ENCODE measurements at regions not wholly inside any gene's neighbourhood (a gene's known extent, or its start where the extent isn't known, plus 50 kb on each side); places are given as distances from the start of the nearest gene placed in this dataset.

GRCh38 chr6:108739496-108740330 is 108.5 kb upstream of the ARMC2 start:
- TF ChIP-seq CTCF (IDR thresholded peaks at IDR 0.05): no peak

DNA sequence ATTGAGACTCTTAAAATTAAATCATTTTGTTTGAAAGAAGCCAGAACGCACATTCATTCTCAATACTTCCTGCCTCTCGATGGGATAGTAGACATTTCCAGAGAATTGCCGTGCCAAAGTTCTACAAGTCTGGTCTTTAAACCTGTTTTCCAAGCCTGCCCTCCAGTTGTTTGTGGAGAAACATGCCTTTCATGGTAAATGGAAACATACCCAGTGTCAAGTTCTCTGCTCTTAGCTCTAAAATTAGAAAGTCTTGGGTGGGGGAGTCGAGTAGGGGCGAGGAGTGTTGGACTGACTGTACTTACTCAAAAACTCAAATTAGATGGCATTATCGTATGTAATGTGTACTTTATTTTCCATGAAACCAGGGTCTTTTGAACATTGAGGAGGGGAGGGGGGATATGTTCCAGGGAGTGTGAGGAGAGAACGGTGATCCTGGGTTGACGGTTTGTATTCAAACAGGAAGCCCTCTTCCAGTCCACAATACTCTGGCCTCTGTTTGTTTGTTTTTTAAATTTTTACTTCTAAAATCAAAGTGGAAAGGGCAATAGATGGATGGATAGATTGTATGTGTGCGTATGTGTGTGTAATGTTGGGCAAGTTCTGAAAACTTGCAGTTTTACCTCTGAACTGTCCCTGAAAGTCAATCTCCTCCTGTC is 106.8 kb upstream of the ARMC2 start:
- no peak for TF ChIP-seq CTCF (IDR thresholded peaks at IDR 0.05)

GRCh38 chr6:108742041-108742440 is 106.2 kb upstream of the ARMC2 start:
- no peak for TF ChIP-seq CTCF (IDR thresholded peaks at IDR 0.05)

DNA sequence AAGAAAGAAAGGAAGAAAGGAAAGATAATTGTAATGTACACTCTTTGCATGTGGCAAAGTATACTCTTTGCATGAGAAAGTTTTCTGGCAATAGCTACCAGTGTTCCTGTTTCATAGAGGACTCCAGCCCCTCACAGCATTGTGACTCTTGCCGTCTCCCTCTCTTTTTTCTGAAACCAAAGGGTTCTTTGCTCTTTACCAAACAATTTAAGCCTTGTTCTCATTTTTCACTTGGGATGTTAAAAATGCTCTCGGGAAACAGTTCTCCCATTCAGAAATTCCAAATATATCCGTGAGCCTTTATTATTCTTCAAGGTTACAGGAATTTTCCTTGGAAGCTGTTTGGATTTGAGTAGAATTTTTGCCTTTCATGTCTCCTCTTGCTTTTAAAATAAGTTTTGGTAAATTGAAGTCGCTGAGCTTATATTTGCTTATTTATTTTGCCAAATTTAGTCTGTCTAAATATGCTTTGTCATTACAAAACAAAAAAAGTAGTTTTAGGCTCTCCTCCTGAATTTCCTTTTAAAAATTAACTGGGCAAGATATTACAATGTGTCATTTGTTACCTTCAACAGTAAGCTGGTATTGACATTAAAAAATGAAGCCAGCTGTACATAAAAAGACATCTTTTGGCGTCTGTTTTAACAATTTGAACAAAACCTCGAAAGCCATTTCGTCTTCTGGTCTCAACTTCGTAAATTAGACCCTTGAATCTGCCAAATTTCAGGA is 103.8 kb upstream of the ARMC2 start:
- no peak for TF ChIP-seq CTCF (IDR thresholded peaks at IDR 0.05)

- TF ChIP-seq CTCF (IDR thresholded peaks at IDR 0.05): no peak
Measured at GRCh38 chr6:108744996-108745395, 103.2 kb upstream of the ARMC2 start.

DNA sequence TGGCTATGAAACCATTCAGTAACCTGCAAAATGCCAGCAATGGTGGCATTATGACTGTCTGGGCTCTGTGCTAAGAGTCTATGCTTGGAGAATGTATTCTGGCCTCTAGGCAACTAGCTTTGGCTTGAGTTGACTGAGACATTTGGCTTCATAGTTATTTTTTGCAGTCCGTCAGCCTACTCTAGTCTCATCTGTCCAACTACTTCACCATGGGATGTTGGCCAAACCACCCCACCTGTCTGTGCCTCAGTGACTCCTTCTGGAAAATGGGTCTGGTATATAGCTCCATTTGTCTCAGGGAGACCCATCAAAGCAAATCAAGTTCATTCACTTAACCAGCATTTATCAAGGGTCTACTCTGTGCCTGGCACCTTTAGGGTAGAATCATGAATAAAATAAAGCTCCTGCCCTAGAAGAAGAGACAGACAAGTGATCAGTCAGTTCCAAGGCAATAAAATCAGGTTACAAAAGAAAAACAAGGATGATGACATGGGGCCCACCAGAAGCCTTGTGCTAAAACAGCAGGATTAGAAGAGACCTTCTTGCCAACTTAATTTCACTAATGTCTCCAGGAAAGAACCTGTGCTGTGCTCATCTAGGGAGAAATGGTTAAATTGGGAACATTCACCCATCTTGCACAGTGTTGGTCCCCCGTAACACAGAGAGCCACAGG is 102.4 kb upstream of the ARMC2 start:
- no peak for TF ChIP-seq CTCF (IDR thresholded peaks at IDR 0.05)

DNA sequence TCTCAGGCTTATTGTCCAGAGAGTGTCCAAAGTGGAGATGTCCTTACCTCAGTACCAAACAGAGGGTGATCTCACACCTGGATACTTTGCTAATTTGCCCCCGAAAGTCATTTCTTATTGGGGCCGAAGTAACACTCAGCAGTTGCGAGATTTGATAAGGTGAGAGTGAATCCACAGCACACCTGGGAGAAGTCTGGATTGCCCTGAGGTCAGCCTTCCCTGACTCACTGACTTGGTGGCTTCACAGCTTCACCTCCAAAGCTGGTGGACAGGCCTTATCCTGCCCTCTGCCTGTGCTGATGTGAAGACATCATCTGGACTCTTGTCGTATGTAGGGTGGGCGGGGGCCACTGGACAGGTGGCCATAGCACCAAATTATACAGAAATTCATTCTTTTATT is 101.9 kb upstream of the ARMC2 start:
- TF ChIP-seq CTCF (IDR thresholded peaks at IDR 0.05): no peak
